GM21526 (cell line): ENCODE measurements at regions not wholly inside any gene's neighbourhood (a gene's known extent, or its start where the extent isn't known, plus 50 kb on each side); places are given as distances from the start of the nearest gene placed in this dataset.

Source experiments
- ATAC-seq: cut with Tn5 transposase; IDR thresholded peaks from one replicate; pipeline ENCODE4 v1.9.1; 2021; ENCODE audit warnings: moderate library complexity; ENCODE audit not compliant: unreplicated experiment, low FRiP score

GRCh38 chr4:81839347-81840042, 367.8 kb upstream of the RASGEF1B start:
- no peak for ATAC-seq

GRCh38 chr4:81838586-81838985, 366.9 kb upstream of the RASGEF1B start:
- no peak for ATAC-seq

DNA sequence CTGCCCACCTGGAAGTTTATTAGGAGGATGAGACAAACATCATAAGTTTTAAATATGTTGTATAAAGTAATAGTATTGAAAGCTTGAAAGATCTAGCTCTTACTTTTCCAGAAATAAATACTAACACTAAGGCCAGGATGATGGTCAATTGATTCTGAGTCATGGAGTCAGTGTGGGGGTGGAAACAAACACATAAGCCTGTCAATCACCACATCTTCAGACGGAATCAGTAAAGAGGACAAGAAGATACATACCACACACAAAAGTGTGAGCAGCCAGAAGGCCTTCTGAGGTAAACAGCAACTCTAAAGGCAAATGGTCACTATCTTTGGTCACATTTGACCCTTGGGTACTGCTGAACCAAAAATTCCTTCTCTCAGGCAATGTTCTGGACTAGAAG, 365.0 kb upstream of the RASGEF1B start:
- no peak for ATAC-seq

DNA sequence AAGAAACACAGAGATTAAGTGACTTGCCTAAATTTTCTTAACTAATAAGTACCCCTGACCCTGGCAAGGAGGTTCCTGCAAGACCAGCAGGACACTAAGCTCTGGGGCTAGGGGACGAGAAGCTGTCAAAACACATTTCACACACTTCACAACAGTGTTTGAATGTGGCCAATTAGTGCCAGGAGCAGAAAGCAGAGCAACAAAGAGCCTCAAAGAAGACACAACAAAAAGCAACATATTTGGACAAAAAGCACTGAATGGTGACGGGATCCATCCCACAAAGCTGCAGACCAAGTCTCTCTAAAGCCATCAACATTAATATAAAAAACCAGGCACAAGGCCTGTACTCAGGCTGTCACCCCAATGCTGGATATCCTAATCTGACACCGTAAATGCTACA, 361.9 kb upstream of the RASGEF1B start:
- no peak for ATAC-seq

- no peak for ATAC-seq
Observed at GRCh38 chr4:81828991-81829390, 357.3 kb upstream of the RASGEF1B start.

- peak; percentile 61 for ATAC-seq
Observed at GRCh38 chr4:81827577-81828202, 356.0 kb upstream of the RASGEF1B start.

- ATAC-seq = no peak
Observed at GRCh38 chr4:81826817-81827424, 355.2 kb upstream of the RASGEF1B start.

DNA sequence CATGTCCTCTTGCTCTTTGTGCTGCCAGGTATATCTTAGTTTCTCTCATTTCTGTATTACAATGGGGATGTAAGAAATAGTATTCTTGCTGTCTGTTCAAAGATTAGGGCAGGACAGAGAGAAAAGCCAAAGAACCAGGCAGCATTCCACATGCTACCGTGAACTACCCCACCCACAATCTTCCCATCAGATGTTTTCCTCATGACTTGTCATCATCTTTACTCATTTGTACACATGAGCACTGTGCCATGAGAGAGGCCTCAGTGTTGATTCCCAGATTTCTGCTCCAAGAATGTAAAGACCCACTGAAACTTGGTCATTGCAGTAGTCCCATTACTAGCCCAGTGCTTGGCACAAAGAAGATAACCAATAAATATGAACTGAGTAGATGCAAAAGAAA, 354.6 kb upstream of the RASGEF1B start:
- no peak for ATAC-seq

GRCh38 chr4:81818385-81818920, 346.7 kb upstream of the RASGEF1B start:
- ATAC-seq = no peak

GRCh38 chr4:81816031-81816761, 344.5 kb upstream of the RASGEF1B start:
- no peak for ATAC-seq

DNA sequence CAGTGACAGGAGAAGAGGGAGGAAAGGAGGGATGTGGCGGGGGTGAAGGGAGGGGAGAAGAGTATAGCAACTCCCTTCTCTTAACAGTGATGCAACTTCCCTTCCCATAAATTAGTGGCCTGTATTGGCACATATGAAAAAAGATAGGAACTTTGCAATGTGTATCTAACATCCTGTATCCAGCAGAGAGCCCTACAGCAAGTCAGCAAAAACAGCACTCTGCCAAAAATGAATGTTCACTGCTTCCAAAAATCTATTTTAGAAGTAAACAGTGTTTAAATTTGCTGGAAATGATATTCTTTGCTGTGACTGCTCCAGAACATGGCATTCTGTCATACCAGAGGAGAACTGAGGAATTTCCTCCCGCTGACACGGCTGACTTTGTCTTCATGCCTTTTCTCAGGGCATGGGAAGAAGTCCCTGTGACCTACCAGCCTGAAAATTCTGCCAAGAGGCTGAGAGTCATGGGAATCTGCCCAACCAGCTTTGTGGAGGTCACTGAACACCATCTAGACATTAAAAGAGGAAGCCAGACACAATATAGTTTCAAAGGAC, 343.4 kb upstream of the RASGEF1B start:
- ATAC-seq = no peak

DNA sequence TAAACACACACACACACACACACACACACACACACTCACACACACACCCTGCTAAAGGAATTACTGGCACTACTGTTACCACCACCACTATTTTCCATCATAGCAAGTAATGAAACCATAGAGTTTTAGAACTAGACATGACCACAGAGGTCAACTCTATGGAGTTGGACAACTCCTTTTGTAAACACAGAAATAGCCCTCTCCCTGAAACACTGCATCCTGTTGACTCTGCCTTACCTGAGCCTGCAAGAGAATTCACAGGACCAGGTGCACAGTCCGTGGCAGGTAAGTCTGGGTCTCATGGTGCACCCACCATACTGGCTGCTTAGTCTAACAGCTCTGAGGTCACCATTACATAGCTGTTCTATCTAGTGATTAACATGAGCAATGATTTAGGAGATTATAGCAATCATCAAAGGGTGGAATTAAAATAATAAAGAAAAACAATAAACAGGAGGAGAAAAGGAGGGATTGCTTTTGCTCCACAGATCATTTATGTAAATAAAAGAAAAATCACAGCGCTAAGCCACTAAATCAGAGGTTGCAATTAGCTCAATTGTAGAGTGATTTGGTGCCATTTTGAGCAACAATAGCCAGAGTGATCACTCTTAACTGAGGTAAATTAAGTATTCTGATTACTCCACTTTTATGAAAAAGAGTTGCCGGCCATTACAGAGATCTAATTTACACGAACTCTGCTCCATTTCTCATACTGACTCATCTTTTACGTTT, 340.0 kb upstream of the RASGEF1B start:
- no peak for ATAC-seq

- no peak for ATAC-seq
Observed at GRCh38 chr4:81808011-81808672, 336.4 kb upstream of the RASGEF1B start.

DNA sequence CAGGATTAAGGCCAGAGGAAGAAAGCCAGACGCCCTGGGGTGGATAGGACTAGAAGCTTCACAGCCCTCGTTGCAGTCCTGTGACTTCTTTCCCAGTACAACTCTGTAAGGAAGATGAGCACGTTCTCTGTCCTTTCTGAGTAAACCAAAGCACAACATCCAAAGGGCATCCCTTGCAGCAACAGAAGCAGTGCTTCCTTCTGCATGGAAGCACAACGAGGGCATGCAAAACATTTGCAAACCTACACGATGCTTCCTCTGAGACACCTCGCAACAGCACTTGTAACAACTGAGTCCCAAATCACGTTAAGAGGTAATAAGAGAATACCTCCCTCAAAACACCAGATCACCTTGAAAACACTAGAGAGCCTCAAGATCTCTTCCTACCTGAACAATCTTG, 335.7 kb upstream of the RASGEF1B start:
- ATAC-seq = no peak

- no peak for ATAC-seq
Observed at GRCh38 chr4:81806485-81806884, 334.8 kb upstream of the RASGEF1B start.

GRCh38 chr4:81804849-81805248, 333.1 kb upstream of the RASGEF1B start:
- no peak for ATAC-seq

GRCh38 chr4:81802285-81802846, 330.7 kb upstream of the RASGEF1B start:
- ATAC-seq = no peak

DNA sequence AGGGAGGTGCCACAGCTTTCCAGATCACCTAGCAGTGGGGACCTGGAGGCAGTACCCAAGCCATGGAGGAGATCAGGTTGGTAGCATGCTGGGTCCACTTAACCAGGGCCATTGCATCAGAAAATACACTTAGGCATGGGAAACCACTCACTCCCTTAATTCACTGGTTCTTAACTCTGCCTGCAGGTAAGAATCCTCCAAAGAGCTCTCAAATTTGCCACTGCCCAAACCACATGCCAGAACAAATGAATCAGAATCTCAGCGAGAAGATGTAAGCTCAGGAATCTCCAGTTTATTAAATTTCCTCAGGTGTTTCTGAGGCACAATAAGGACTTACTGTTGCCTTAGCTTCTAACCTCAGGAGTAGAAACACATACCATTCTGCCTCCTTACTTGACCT, 327.7 kb upstream of the RASGEF1B start:
- no peak for ATAC-seq

DNA sequence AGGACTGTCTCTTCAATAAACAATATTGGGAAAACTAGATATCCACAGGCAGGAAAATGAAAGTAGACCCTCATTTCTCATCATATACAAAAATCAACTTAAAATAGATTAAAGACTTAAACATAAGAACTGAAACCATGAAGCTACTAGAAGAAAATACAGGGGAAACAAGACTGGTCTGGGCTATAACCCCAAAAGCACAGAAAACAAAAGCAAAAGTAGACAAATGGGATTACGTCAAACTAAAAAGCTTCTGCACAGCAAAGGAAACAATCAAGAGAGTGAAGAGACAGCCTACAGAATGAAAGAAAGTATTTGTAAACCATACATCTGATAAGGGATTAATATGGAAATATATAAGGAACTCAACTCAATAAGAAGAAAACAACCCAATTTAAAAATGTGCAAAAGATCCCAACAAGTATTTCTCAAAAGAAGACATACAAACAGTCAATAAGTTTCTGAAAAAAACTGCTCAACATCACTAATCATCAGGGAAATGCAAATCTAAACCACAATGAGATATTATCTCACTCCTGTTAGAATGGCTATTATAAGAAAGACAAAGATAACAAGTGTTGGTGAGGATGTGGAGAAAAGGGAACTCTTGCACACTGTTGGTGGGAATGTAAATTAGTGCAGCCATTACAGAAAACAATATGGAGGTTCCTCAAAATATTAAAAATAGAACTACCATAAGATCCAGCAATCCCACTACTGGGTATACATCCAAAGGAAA, 325.3 kb upstream of the RASGEF1B start:
- peak; percentile 78 for ATAC-seq
